MCF 10A (cell line): ENCODE measurements at regions not wholly inside any gene's neighbourhood (a gene's known extent, or its start where the extent isn't known, plus 50 kb on each side); places are given as distances from the start of the nearest gene placed in this dataset.

ENCODE experiments used
- BruUV-seq: library from RNA; stranded (reverse); fragments of 400-500 nt; replicated peaks from 2 replicates; lab custom pipeline; 2021; lab: Mats Ljungman, UMichigan
- CTCF ChIA-PET: fragments of 300-600 bp; sonication (Branson Sonifier 250); formaldehyde crosslinking; extraction: SDS; loops from one replicate; lab custom pipeline; 2021; ENCODE audit warnings: antibody characterized with exemption, inconsistent platforms; lab: Yijun Ruan, JAX
- POLR2A ChIA-PET: fragments of 300-600, 350-650 bp; sonication (Branson Sonifier 250); formaldehyde crosslinking; extraction: SDS; loops from one replicate; lab custom pipeline; 2020; ENCODE audit warnings: antibody characterized with exemption, inconsistent platforms; lab: Yijun Ruan, JAX
- DNase-seq: peaks from one replicate; pipeline ENCODE4 v3.0.0-alpha.2; 2018; ENCODE audit not compliant: unreplicated experiment
- H3K27ac Mint-ChIP-seq: one replicate; pipeline ENCODE4 v1.8.0; 2022; ENCODE audit warnings: mild to moderate bottlenecking, low read depth, mixed read lengths; ENCODE audit not compliant: unreplicated experiment
- H3K27me3 Mint-ChIP-seq: one replicate; pipeline ENCODE4 v1.8.0; 2022; ENCODE audit warnings: mixed read lengths; ENCODE audit not compliant: insufficient read depth, unreplicated experiment
- H3K36me3 Mint-ChIP-seq: one replicate; pipeline ENCODE4 v1.8.0; 2022; ENCODE audit warnings: mild to moderate bottlenecking, moderate library complexity, mixed read lengths; ENCODE audit not compliant: insufficient read depth, unreplicated experiment
- H3K4me1 Mint-ChIP-seq: one replicate; pipeline ENCODE4 v1.8.0; 2022; ENCODE audit warnings: mixed read lengths; ENCODE audit not compliant: insufficient read depth, unreplicated experiment
- H3K4me3 Mint-ChIP-seq: one replicate; pipeline ENCODE4 v1.8.0; 2022; ENCODE audit warnings: mild to moderate bottlenecking, moderate library complexity, mixed read lengths; ENCODE audit not compliant: unreplicated experiment
- H3K9me3 Mint-ChIP-seq: one replicate; pipeline ENCODE4 v1.8.0; 2022; ENCODE audit warnings: mixed read lengths; ENCODE audit not compliant: unreplicated experiment
- intact Hi-C: fragments of 100-400 bp; cut with micrococcal nuclease; formaldehyde crosslinking; loops from 2 replicates; pipeline ENCODE4 v1.14.1; 2022
- TF ChIP-seq, protein P1 (sequence below): fragments of 200-600 bp; IDR thresholded peaks from one replicate; pipeline ENCODE4 v1.8.0; 2022; ENCODE audit warnings: antibody characterized with exemption, mild to moderate bottlenecking; ENCODE audit not compliant: unreplicated experiment

DNA sequence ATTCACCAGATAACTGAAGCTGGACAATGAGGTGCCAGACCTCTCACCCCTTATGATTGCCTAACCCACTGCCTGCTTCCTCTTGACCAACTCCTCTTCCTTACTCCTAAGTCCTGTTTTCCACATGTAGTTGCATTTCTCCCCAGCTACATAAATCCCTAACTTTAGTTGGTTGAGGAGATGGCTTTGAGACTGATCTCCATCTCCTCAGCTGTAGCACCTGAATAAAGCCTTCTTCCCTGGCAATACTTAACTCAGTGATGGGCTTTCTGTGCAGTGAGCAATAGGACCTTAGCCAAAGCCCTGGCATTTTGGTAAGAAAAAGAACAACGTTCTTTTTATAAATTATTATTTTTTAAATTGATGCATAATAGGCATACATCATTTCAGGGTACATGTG, 691.1 kb downstream of the MATN1 start:
- intact Hi-C loops = no loop called here
- Mint-ChIP-seq H3K9me3 (peaks cover 9% of the 10 kb centered on the region), H3K27me3 (peaks cover 27% of the 10 kb centered on the region), H3K4me3 (no peak overlapping the region), H3K36me3 (no peaks in the 10 kb centered on the region), H3K4me1 (no peaks in the 10 kb centered on the region), H3K27ac (no peak overlapping the region)
- BruUV-seq = no TSS peak
- TF ChIP-seq, protein P1, sequence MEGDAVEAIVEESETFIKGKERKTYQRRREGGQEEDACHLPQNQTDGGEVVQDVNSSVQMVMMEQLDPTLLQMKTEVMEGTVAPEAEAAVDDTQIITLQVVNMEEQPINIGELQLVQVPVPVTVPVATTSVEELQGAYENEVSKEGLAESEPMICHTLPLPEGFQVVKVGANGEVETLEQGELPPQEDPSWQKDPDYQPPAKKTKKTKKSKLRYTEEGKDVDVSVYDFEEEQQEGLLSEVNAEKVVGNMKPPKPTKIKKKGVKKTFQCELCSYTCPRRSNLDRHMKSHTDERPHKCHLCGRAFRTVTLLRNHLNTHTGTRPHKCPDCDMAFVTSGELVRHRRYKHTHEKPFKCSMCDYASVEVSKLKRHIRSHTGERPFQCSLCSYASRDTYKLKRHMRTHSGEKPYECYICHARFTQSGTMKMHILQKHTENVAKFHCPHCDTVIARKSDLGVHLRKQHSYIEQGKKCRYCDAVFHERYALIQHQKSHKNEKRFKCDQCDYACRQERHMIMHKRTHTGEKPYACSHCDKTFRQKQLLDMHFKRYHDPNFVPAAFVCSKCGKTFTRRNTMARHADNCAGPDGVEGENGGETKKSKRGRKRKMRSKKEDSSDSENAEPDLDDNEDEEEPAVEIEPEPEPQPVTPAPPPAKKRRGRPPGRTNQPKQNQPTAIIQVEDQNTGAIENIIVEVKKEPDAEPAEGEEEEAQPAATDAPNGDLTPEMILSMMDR = no peak
- ChIA-PET CTCF (no interaction called here), POLR2A (no interaction called here)
- no peak for DNase-seq

DNA sequence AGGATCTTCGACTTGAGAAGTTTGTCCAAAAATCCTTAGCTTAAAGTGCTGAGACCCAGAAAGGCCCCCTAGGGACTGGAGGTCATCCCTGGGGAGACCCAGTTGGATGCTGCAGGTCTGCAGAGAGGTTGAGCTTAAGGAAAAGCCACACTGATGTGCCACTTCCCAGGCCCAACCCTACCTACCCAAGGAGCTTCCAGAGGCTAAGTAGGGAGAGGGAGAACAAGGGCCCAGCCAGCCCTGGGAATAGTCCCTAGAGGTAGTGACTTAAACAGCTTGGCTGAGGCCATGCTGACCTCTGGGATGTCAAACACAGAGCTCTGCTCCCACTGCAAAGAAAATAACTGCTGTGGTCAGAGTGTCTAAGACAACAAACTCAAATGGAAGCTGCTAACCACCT, 693.7 kb downstream of the MATN1 start:
- CTCF ChIA-PET = no interaction called here

DNA sequence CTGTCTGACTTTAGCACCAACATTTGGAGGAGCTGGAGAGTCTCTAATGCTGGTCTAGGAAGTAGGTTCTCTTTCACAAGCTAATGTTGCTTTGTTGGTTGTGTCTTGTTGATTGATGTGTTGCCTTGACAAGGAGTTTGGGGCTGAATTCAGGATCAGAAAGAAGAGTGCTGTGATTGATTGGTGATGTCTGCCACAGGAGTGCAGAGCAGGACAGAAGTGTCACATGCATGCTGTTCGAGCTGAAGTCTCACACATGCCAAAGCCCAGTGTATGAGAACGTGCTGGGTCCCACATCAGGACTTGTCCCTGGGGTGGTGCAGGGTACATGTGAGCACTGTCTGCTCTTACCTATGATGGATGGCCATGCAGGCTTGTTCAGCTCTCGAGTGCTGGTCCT, 694.4 kb downstream of the MATN1 start:
- CTCF ChIA-PET = no interaction called here
- TF ChIP-seq, protein P1 = no peak
- no peak overlapping the region for H3K27ac Mint-ChIP-seq
- DNase-seq = no peak
- H3K9me3 Mint-ChIP-seq = peaks cover 9% of the 10 kb centered on the region
- POLR2A ChIA-PET = no interaction called here
- intact Hi-C loops = no loop called here
- H3K36me3 Mint-ChIP-seq = no peaks in the 10 kb centered on the region
- H3K4me1 Mint-ChIP-seq = no peaks in the 10 kb centered on the region
- BruUV-seq = no TSS peak
- H3K27me3 Mint-ChIP-seq = peaks cover 38% of the 10 kb centered on the region
- H3K4me3 Mint-ChIP-seq = no peak overlapping the region

More for the DNA sequence above, 693.7 kb downstream of the MATN1 start:
- TF ChIP-seq, protein P1 = no peak
- Mint-ChIP-seq H3K4me1 (no peaks in the 10 kb centered on the region), H3K36me3 (no peaks in the 10 kb centered on the region), H3K9me3 (peaks cover 9% of the 10 kb centered on the region), H3K4me3 (no peak overlapping the region), H3K27me3 (peaks cover 38% of the 10 kb centered on the region), H3K27ac (no peak overlapping the region)
- DNase-seq = no peak
- no TSS peak for BruUV-seq
- intact Hi-C loops = no loop called here
- POLR2A ChIA-PET = no interaction called here

DNA sequence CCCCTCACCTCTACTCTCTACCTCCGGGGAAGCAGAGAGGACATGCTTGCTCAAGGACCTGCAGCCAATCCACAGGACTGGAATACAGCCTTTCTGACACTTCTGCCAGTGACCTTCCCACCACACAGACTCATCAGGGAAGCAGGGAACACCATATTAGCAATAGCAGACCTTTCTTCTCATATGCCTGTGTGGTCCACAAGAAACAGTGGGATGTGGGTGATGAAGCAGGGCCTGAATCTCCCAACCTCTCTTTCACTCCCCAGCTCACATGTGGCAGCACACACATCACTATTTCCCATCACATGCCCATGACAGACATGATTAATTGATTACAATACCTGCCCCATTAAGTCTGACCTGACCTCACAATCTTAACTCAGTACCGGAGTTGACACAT, 695.1 kb downstream of the MATN1 start:
- DNase-seq = no peak
- H3K27me3 Mint-ChIP-seq = peaks cover 38% of the 10 kb centered on the region
- peaks cover 9% of the 10 kb centered on the region for H3K9me3 Mint-ChIP-seq
- no peaks in the 10 kb centered on the region for H3K36me3 Mint-ChIP-seq
- no peak overlapping the region for H3K4me3 Mint-ChIP-seq
- H3K4me1 Mint-ChIP-seq = no peaks in the 10 kb centered on the region
- ChIA-PET POLR2A (no interaction called here), CTCF (interaction anchor here (1.0 kb wide), 1 partner anchor 8 kb away, joined by 3 read pairs; no protein-coding TSS in a partner anchor)
- TF ChIP-seq, protein P1 = no peak
- BruUV-seq = no TSS peak
- no peak overlapping the region for H3K27ac Mint-ChIP-seq
- intact Hi-C loops = no loop called here
